Effector memory CD4-positive, alpha-beta T cell (primary cell): ENCODE measurements at regions not wholly inside any gene's neighbourhood (a gene's known extent, or its start where the extent isn't known, plus 50 kb on each side); places are given as distances from the start of the nearest gene placed in this dataset.

Source experiments
- DNase-seq, 3 donors: peaks; one replicate each; pipeline ENCODE4 v3.0.0-alpha.2; 2020
- H3K27ac ChIP-seq: 2 replicates; pipeline ENCODE4 v1.7.0; 2013; ENCODE audit warnings: mild to moderate bottlenecking, low read length, moderate library complexity; ENCODE audit not compliant: insufficient read depth, poor library complexity, severe bottlenecking
- H3K27me3 ChIP-seq: replicated peaks from 2 replicates; pipeline ENCODE4 v1.7.0; 2013; ENCODE audit warnings: mild to moderate bottlenecking, low read length; ENCODE audit not compliant: insufficient read depth, control insufficient read depth, poor library complexity, severe bottlenecking
- H3K36me3 ChIP-seq: 2 replicates; pipeline ENCODE4 v1.7.0; 2013; ENCODE audit warnings: mild to moderate bottlenecking, low read length, moderate library complexity; ENCODE audit not compliant: control insufficient read depth, insufficient read depth
- H3K4me1 ChIP-seq: 2 replicates; pipeline ENCODE4 v1.7.0; 2013; ENCODE audit warnings: low read length, mild to moderate bottlenecking; ENCODE audit not compliant: control insufficient read depth, insufficient read depth, poor library complexity, severe bottlenecking
- H3K4me3 ChIP-seq: 2 replicates; pipeline ENCODE4 v1.7.0; 2013; ENCODE audit warnings: low read length, low read depth, mild to moderate bottlenecking; ENCODE audit not compliant: insufficient read depth, poor library complexity, severe bottlenecking
- H3K9me3 ChIP-seq: 2 replicates; pipeline ENCODE4 v1.7.0; 2013; ENCODE audit warnings: mild to moderate bottlenecking, low read length, moderate library complexity; ENCODE audit not compliant: control insufficient read depth

DNA sequence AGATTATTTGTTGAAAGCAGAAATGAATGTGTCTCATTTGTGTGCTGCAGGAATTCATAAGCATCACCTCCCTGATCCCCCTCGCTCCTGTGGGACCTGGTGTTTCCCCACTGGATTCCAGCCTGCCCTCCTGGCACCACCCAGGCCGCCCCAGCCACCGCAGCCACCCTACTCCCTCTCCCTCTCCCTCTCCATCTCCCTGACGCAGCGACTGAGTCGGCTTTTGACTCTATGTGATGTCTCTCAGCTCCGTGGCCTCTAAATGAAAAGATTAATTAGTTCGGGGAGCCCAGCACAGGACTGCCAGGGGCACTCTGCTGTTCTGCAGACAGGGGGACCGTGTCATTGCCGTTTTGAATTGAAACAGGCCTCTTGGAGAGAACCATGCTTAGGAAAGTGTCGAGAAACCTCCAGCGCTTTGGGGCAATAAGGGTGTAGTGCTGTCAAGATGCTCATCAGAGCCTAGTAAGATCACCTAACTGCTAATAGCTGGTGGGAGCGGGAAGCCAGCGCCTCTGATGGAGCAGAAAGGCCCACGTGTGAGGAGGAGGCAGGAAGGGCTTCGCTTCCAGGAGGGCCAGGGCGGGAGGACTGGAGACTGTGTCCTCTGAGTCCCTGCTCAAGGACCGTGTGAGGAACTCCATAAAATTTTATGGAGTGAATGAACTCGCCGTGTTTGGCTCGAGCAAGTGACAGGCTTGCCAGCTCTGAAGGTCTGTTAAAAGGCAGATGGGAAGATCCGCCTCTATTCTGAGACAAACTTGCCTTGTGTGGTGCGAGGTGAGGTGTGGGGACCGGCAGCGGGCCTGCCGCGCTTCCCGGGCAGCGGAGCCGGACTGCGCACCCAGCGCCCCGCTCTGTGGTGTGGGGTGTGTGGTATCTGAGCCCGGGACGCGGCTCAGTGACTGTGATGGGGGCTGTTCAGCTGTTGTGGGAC lies 157.4 kb upstream of the C14orf180 start:
- Histone ChIP-seq H3K27me3 (no peaks in the 10 kb centered on the region), H3K4me3 (no peak overlapping the region), H3K9me3 (no peaks in the 10 kb centered on the region), H3K27ac (no peak overlapping the region), H3K4me1 (no peaks in the 10 kb centered on the region), H3K36me3 (no peaks in the 10 kb centered on the region)
- no peak for DNase-seq

DNA sequence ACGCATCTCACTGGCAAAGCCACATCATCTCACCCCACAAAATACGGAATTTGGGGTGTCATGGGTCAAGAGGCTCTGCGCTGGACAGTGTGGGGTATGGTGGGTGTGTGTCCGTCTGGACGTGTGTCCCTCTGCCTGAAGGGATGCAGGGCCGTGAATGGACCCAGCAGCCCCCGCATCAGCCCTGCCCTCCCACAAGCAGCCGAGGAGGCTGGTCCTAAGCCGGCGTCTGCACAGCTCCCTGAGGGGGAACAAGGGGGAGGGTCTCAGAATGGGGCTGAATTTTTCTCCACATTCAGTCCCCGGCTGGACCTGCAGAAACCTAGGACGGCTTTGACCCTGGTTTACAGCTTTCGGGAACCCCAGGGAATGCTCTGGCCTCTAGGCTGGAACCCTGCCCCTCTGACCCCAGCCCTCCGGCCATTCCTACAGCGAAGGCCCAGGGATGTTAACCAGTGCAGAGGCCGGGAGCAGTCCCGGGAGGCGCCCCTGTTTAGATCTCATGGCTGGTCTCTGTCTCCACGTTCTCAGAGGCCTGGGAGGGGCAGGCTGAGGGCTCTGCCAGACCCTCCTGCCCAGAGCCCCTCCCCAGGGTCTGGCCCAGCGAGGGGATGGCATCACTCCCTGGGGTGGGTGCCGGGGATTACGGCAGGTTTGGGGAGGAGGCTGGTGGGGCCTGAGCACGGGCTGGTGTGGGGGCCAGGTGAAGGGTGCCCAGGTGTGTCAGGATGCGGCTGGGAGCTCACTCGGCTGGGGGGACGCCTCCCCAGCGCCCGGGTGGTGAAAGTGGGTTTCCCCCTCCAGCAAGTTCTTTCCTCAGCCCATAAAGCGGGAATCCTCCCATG lies 156.5 kb upstream of the C14orf180 start:
- no peaks in the 10 kb centered on the region for H3K36me3 ChIP-seq
- DNase-seq: no peak
- no peaks in the 10 kb centered on the region for H3K9me3 ChIP-seq
- no peak overlapping the region for H3K27ac ChIP-seq
- no peaks in the 10 kb centered on the region for H3K27me3 ChIP-seq
- no peak overlapping the region for H3K4me3 ChIP-seq
- no peaks in the 10 kb centered on the region for H3K4me1 ChIP-seq

- Histone ChIP-seq H3K27ac (no peak overlapping the region), H3K4me1 (no peaks in the 10 kb centered on the region), H3K36me3 (no peaks in the 10 kb centered on the region), H3K9me3 (no peaks in the 10 kb centered on the region), H3K27me3 (no peaks in the 10 kb centered on the region), H3K4me3 (no peak overlapping the region)
- no peak for DNase-seq
Measured at GRCh38 chr14:104423701-104424405, 155.7 kb upstream of the C14orf180 start.

DNA sequence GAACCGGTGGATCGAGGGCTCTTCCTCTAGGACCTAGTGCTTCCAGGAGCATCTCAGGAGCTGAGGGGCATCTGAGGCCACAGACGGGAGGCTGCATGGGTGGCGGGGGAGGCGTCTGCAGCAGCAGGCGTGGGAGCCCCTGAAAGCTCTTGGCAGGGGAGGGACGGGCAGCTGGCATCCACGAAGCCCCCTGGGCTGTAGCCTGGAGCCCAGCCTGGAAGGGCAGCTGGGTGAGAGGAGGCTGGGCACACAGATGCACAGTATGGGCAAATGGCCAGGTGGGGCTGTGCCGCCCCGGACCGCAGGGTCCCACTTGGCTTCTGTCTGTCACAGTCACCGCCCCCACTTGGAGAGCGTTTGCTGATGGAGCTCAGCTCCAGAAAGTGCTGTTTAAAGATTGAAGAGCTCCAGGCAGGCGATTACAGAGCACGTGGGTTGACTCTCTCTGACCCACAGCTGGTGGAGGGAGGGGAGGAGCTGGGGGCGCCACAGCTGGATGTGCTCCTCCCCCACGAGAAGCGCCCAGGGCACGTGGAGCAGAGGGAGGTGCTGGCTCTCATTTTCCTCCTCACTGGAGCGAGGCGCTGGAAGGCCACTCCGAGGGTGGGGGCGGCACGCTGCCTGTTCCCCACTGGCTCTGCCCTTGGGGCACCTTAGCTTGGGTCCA lies 155.0 kb upstream of the C14orf180 start:
- no peak overlapping the region for H3K4me3 ChIP-seq
- no peaks in the 10 kb centered on the region for H3K9me3 ChIP-seq
- no peaks in the 10 kb centered on the region for H3K27me3 ChIP-seq
- H3K36me3 ChIP-seq: no peaks in the 10 kb centered on the region
- H3K27ac ChIP-seq: no peak overlapping the region
- no peak for DNase-seq
- no peaks in the 10 kb centered on the region for H3K4me1 ChIP-seq

DNA sequence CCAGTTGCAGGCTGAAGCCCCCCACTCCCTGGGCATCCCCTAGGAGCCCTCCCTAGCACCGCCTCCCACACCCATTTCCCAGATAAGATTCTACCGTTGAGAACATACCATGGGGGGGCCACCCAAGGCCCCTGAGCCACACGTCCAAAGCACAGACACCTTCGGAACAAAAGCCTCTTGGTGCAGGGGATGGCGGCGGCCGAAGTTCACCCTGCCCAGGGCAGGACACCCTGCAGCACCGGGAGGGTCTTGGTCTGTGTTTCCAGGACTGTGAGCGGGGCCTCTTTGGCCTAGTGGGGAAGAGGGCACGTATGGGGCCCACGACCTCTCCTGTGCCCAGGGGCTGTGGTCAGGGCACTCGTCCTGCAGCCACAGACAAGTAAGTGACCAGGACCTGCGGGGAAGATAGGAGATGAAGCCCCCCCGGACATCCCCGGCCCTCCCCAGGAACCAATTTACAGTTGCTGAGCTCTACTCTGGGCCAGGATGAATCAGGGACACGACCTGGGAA lies 154.3 kb upstream of the C14orf180 start:
- Histone ChIP-seq H3K4me1 (no peaks in the 10 kb centered on the region), H3K4me3 (no peak overlapping the region), H3K27ac (no peak overlapping the region), H3K9me3 (no peaks in the 10 kb centered on the region), H3K27me3 (no peaks in the 10 kb centered on the region), H3K36me3 (no peaks in the 10 kb centered on the region)
- DNase-seq: no peak

GRCh38 chr14:104425763-104426646 lies 153.6 kb upstream of the C14orf180 start:
- Histone ChIP-seq H3K36me3 (no peaks in the 10 kb centered on the region), H3K27me3 (no peaks in the 10 kb centered on the region), H3K27ac (no peak overlapping the region), H3K4me1 (no peaks in the 10 kb centered on the region), H3K4me3 (no peak overlapping the region), H3K9me3 (no peaks in the 10 kb centered on the region)
- DNase-seq: no peak

GRCh38 chr14:104427131-104427851 lies 152.3 kb upstream of the C14orf180 start:
- Histone ChIP-seq H3K27me3 (no peaks in the 10 kb centered on the region), H3K4me3 (no peak overlapping the region), H3K36me3 (no peaks in the 10 kb centered on the region), H3K4me1 (no peaks in the 10 kb centered on the region), H3K27ac (no peak overlapping the region), H3K9me3 (no peaks in the 10 kb centered on the region)
- no peak for DNase-seq

GRCh38 chr14:104428333-104428851 lies 151.2 kb upstream of the C14orf180 start:
- no peak for DNase-seq
- Histone ChIP-seq H3K9me3 (no peaks in the 10 kb centered on the region), H3K4me1 (no peaks in the 10 kb centered on the region), H3K36me3 (no peaks in the 10 kb centered on the region), H3K27me3 (no peaks in the 10 kb centered on the region), H3K27ac (no peak overlapping the region), H3K4me3 (no peak overlapping the region)
